SJSA1 (cell line): ENCODE measurements at regions not wholly inside any gene's neighbourhood (a gene's known extent, or its start where the extent isn't known, plus 50 kb on each side); places are given as distances from the start of the nearest gene placed in this dataset.
"Not testable (repeated sequence)": the region's sequence is repeated elsewhere in the genome, so short reads cannot be mapped to it uniquely, and the experiment has no call there.

Source experiments
- DNase-seq, 2 experiments: peaks; one replicate each; pipeline ENCODE4 v3.0.0-alpha.2; 2015 to 2020; ENCODE audit warnings: low spot score in 2 of 2, low read depth in 1 of 2
- H3K27ac ChIP-seq: fragments of 250-450 bp; sonication (Bioruptor Pico); 2 replicates; pipeline ENCODE4 v1.5.1; 2020; ENCODE audit warnings: mild to moderate bottlenecking, moderate library complexity
- H3K27me3 ChIP-seq: fragments of 250-450 bp; sonication (Bioruptor Pico); replicated peaks from 2 replicates; pipeline ENCODE4 v1.5.1; 2020; ENCODE audit warnings: mild to moderate bottlenecking, moderate library complexity
- H3K36me3 ChIP-seq: fragments of 250-450 bp; sonication (Bioruptor Pico); 2 replicates; pipeline ENCODE4 v1.5.1; 2020; ENCODE audit warnings: mild to moderate bottlenecking
- H3K4me1 ChIP-seq: fragments of 250-450 bp; sonication (Bioruptor Pico); replicated peaks from 2 replicates; pipeline ENCODE4 v1.6.1; 2021; ENCODE audit warnings: mild to moderate bottlenecking
- H3K4me3 ChIP-seq: fragments of 250-450 bp; sonication (Bioruptor Pico); 2 replicates; pipeline ENCODE4 v1.5.1; 2020; ENCODE audit warnings: mild to moderate bottlenecking
- H3K9me3 ChIP-seq: fragments of 250-450 bp; sonication (Bioruptor Pico); replicated peaks from 2 replicates; pipeline ENCODE4 v1.5.1; 2020; ENCODE audit warnings: mild to moderate bottlenecking

GRCh38 chr11:24163146-24163545, 333.7 kb upstream of the LUZP2 start:
- Histone ChIP-seq H3K9me3 (no peaks in the 10 kb centered on the region), H3K4me3 (no peak overlapping the region), H3K27me3 (no peaks in the 10 kb centered on the region), H3K36me3 (no peaks in the 10 kb centered on the region), H3K27ac (no peak overlapping the region), H3K4me1 (no peaks in the 10 kb centered on the region)
- DNase-seq = no peak

GRCh38 chr11:24163841-24164240, 333.0 kb upstream of the LUZP2 start:
- Histone ChIP-seq H3K4me1 (no peaks in the 10 kb centered on the region), H3K27me3 (no peaks in the 10 kb centered on the region)
- DNase-seq = no peak

GRCh38 chr11:24171869-24172268, 325.0 kb upstream of the LUZP2 start:
- H3K36me3 ChIP-seq = no peaks in the 10 kb centered on the region
- no peaks in the 10 kb centered on the region for H3K4me1 ChIP-seq
- no peak overlapping the region for H3K4me3 ChIP-seq
- no peaks in the 10 kb centered on the region; the same call in 1 of the 2 replicates for H3K9me3 ChIP-seq
- H3K27me3 ChIP-seq = no peaks in the 10 kb centered on the region
- H3K27ac ChIP-seq = no peak overlapping the region
- no peak for DNase-seq

More at GRCh38 chr11:24163841-24164240, 333.0 kb upstream of the LUZP2 start:
- Histone ChIP-seq H3K4me3 (no peak overlapping the region), H3K27ac (no peak overlapping the region), H3K36me3 (no peaks in the 10 kb centered on the region), H3K9me3 (no peaks in the 10 kb centered on the region)

GRCh38 chr11:24181395-24182047, 315.3 kb upstream of the LUZP2 start:
- Histone ChIP-seq H3K27ac (no peak overlapping the region), H3K4me1 (no peaks in the 10 kb centered on the region), H3K27me3 (no peaks in the 10 kb centered on the region), H3K4me3 (no peak overlapping the region), H3K36me3 (no peaks in the 10 kb centered on the region), H3K9me3 (no peaks in the 10 kb centered on the region)
- no peak for DNase-seq

GRCh38 chr11:24185535-24185934, 311.3 kb upstream of the LUZP2 start:
- H3K27ac ChIP-seq, H3K9me3 ChIP-seq, H3K36me3 ChIP-seq, H3K27me3 ChIP-seq, DNase-seq, H3K4me3 ChIP-seq, H3K4me1 ChIP-seq: not testable (repeated sequence)

- Histone ChIP-seq H3K36me3 (no peaks in the 10 kb centered on the region), H3K27ac (no peak overlapping the region), H3K4me3 (no peak overlapping the region), H3K27me3 (no peaks in the 10 kb centered on the region), H3K9me3 (no peaks in the 10 kb centered on the region), H3K4me1 (no peaks in the 10 kb centered on the region)
- no peak for DNase-seq
These were observed 300.1 kb upstream of the LUZP2 start for GRCh38 chr11:24196733-24197132.

- H3K9me3 ChIP-seq = no peaks in the 10 kb centered on the region
- DNase-seq = no peak
- no peaks in the 10 kb centered on the region for H3K27me3 ChIP-seq
- no peaks in the 10 kb centered on the region for H3K4me1 ChIP-seq
- no peak overlapping the region for H3K4me3 ChIP-seq
- no peaks in the 10 kb centered on the region for H3K36me3 ChIP-seq
- H3K27ac ChIP-seq = no peak overlapping the region
These were observed 298.4 kb upstream of the LUZP2 start for GRCh38 chr11:24198481-24198880.

GRCh38 chr11:24199461-24199860, 297.4 kb upstream of the LUZP2 start:
- DNase-seq = no peak
- Histone ChIP-seq H3K4me1 (no peaks in the 10 kb centered on the region), H3K9me3 (no peaks in the 10 kb centered on the region), H3K27me3 (no peaks in the 10 kb centered on the region), H3K36me3 (no peaks in the 10 kb centered on the region), H3K27ac (no peak overlapping the region), H3K4me3 (no peak overlapping the region)

- Histone ChIP-seq H3K27me3 (no peaks in the 10 kb centered on the region), H3K27ac (no peak overlapping the region), H3K4me1 (no peaks in the 10 kb centered on the region), H3K36me3 (no peaks in the 10 kb centered on the region), H3K4me3 (no peak overlapping the region), H3K9me3 (no peaks in the 10 kb centered on the region)
- no peak for DNase-seq
These were observed 290.8 kb upstream of the LUZP2 start for GRCh38 chr11:24206030-24206429.

- Histone ChIP-seq H3K9me3 (no peaks in the 10 kb centered on the region), H3K27me3 (no peaks in the 10 kb centered on the region), H3K36me3 (no peaks in the 10 kb centered on the region), H3K4me1 (no peaks in the 10 kb centered on the region), H3K4me3 (no peak overlapping the region), H3K27ac (no peak overlapping the region)
- DNase-seq = no peak
These were observed 290.3 kb upstream of the LUZP2 start for GRCh38 chr11:24206511-24206910.

GRCh38 chr11:24216488-24216887, 280.4 kb upstream of the LUZP2 start:
- Histone ChIP-seq H3K4me3 (no peak overlapping the region), H3K36me3 (no peaks in the 10 kb centered on the region), H3K27me3 (no peaks in the 10 kb centered on the region), H3K4me1 (no peaks in the 10 kb centered on the region), H3K9me3 (no peaks in the 10 kb centered on the region), H3K27ac (no peak overlapping the region)
- DNase-seq = no peak

GRCh38 chr11:24217319-24217718, 279.5 kb upstream of the LUZP2 start:
- not testable (repeated sequence) for H3K36me3 ChIP-seq, DNase-seq, H3K27me3 ChIP-seq, H3K4me1 ChIP-seq, H3K4me3 ChIP-seq, H3K9me3 ChIP-seq, H3K27ac ChIP-seq

- H3K27ac ChIP-seq = no peak overlapping the region
- H3K4me3 ChIP-seq = no peak overlapping the region
- no peaks in the 10 kb centered on the region for H3K9me3 ChIP-seq
- H3K27me3 ChIP-seq = no peaks in the 10 kb centered on the region
- H3K4me1 ChIP-seq = no peaks in the 10 kb centered on the region
- no peak for DNase-seq
- H3K36me3 ChIP-seq = no peaks in the 10 kb centered on the region
These were observed 271.4 kb upstream of the LUZP2 start for GRCh38 chr11:24225501-24225900.

GRCh38 chr11:24226606-24227005, 270.2 kb upstream of the LUZP2 start:
- no peak for DNase-seq

GRCh38 chr11:24233041-24233440, 263.8 kb upstream of the LUZP2 start:
- Histone ChIP-seq H3K27ac (no peak overlapping the region), H3K36me3 (no peaks in the 10 kb centered on the region), H3K4me3 (no peak overlapping the region), H3K9me3 (no peaks in the 10 kb centered on the region), H3K27me3 (no peaks in the 10 kb centered on the region), H3K4me1 (no peaks in the 10 kb centered on the region)
- DNase-seq = no peak

More at GRCh38 chr11:24226606-24227005, 270.2 kb upstream of the LUZP2 start:
- no peaks in the 10 kb centered on the region for H3K36me3 ChIP-seq
- H3K27ac ChIP-seq = no peak overlapping the region
- no peaks in the 10 kb centered on the region for H3K27me3 ChIP-seq
- H3K4me3 ChIP-seq = no peak overlapping the region
- no peaks in the 10 kb centered on the region for H3K9me3 ChIP-seq
- H3K4me1 ChIP-seq = no peaks in the 10 kb centered on the region
